ENCODE measurements at regions not wholly inside any gene's neighbourhood (a gene's known extent, or its start where the extent isn't known, plus 50 kb on each side); places are given as distances from the start of the nearest gene placed in this dataset.

DNA sequence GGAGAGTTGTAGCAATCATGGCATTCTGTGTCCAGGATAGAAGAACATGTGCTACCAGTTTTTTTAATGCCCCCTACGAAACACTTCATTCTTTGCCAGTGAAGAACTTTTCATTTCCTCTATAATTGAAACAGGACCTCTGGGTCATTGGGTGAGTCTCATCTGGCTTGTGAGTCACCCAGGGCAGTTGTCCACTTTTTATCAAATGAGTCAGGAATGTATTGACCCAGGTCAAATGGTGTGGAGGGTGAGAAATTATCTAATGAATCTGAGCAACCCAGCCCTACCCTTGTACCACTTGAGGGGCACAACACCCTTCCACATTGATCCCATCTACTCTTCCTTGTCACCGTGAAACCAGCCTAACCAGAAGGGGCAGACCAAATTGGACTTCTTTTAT is 417.3 kb upstream of the PROX1 start:
- Mint-ChIP-seq H3K4me3 (ENCODE audit: unreplicated experiment) (no peak overlapping the region), H3K27ac (ENCODE audit: unreplicated experiment) (no peak overlapping the region), H3K36me3 (ENCODE audit: low read depth, unreplicated experiment) (no peaks in the 10 kb centered on the region), H3K27me3 (ENCODE audit: unreplicated experiment) (peaks cover 3% of the 10 kb centered on the region), H3K9me3 (ENCODE audit: unreplicated experiment) (no peaks in the 10 kb centered on the region), H3K4me1 (ENCODE audit: unreplicated experiment) (peaks cover 17% of the 10 kb centered on the region)
- no peak for DNase-seq (ENCODE audit: low spot score)
- TF ChIP-seq, protein P1, sequence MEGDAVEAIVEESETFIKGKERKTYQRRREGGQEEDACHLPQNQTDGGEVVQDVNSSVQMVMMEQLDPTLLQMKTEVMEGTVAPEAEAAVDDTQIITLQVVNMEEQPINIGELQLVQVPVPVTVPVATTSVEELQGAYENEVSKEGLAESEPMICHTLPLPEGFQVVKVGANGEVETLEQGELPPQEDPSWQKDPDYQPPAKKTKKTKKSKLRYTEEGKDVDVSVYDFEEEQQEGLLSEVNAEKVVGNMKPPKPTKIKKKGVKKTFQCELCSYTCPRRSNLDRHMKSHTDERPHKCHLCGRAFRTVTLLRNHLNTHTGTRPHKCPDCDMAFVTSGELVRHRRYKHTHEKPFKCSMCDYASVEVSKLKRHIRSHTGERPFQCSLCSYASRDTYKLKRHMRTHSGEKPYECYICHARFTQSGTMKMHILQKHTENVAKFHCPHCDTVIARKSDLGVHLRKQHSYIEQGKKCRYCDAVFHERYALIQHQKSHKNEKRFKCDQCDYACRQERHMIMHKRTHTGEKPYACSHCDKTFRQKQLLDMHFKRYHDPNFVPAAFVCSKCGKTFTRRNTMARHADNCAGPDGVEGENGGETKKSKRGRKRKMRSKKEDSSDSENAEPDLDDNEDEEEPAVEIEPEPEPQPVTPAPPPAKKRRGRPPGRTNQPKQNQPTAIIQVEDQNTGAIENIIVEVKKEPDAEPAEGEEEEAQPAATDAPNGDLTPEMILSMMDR (IDR thresholded peaks at IDR 0.05; ENCODE audit: unreplicated experiment): no peak

DNA sequence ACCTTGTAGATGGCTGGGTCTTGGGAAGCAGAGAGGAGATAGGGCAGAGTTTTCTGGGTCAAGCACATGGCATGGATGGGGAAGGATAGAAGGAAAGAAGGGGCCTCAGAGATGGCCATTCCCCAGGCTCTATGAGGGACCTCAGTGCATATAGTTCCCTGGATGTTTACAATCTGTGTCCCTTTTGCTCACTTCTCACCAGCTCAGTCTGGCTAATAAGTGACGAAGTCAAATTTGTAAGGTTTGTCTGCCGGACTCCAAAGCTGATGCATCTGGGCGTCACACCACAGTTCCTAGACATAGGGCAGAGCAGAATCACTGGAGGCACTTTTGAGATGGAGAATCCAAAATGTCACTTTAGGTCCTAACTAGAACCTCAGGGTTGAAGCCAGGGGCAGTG is 416.4 kb upstream of the PROX1 start:
- TF ChIP-seq, protein P1 (IDR thresholded peaks at IDR 0.05; ENCODE audit: unreplicated experiment): no peak
- Mint-ChIP-seq H3K27ac (ENCODE audit: unreplicated experiment) (no peak overlapping the region), H3K9me3 (ENCODE audit: unreplicated experiment) (no peaks in the 10 kb centered on the region), H3K4me1 (ENCODE audit: unreplicated experiment) (peaks cover 17% of the 10 kb centered on the region), H3K27me3 (ENCODE audit: unreplicated experiment) (peaks cover 3% of the 10 kb centered on the region), H3K36me3 (ENCODE audit: low read depth, unreplicated experiment) (no peaks in the 10 kb centered on the region), H3K4me3 (ENCODE audit: unreplicated experiment) (no peak overlapping the region)
- no peak for DNase-seq (ENCODE audit: low spot score)

DNA sequence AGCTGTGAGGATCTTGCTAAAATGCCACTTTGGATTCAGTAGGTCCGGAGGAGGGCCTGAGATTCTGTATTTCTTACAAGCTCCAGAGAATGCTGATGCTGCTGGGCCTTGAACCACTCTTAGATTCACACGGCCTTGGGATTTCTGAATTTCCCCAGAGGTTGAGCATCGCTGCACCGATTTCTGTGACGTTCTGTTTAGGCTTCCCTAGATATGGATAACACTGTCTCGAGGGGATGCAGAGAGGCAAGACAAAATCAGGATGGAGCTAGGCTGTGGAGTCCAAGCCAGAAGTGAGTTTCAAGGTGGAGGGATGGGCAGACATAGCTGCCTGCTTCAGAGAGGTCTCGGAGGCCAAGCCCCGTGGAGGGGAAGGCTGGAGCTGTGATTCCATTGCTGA is 415.9 kb upstream of the PROX1 start:
- TF ChIP-seq, protein P1 (IDR thresholded peaks at IDR 0.05; ENCODE audit: unreplicated experiment): no peak
- peaks cover 3% of the 10 kb centered on the region for H3K27me3 Mint-ChIP-seq (ENCODE audit: unreplicated experiment)
- H3K4me1 Mint-ChIP-seq (ENCODE audit: unreplicated experiment): peaks cover 17% of the 10 kb centered on the region
- no peak overlapping the region for H3K27ac Mint-ChIP-seq (ENCODE audit: unreplicated experiment)
- no peak overlapping the region for H3K4me3 Mint-ChIP-seq (ENCODE audit: unreplicated experiment)
- no peak for DNase-seq (ENCODE audit: low spot score)
- H3K36me3 Mint-ChIP-seq (ENCODE audit: low read depth, unreplicated experiment): no peaks in the 10 kb centered on the region
- H3K9me3 Mint-ChIP-seq (ENCODE audit: unreplicated experiment): no peaks in the 10 kb centered on the region

DNA sequence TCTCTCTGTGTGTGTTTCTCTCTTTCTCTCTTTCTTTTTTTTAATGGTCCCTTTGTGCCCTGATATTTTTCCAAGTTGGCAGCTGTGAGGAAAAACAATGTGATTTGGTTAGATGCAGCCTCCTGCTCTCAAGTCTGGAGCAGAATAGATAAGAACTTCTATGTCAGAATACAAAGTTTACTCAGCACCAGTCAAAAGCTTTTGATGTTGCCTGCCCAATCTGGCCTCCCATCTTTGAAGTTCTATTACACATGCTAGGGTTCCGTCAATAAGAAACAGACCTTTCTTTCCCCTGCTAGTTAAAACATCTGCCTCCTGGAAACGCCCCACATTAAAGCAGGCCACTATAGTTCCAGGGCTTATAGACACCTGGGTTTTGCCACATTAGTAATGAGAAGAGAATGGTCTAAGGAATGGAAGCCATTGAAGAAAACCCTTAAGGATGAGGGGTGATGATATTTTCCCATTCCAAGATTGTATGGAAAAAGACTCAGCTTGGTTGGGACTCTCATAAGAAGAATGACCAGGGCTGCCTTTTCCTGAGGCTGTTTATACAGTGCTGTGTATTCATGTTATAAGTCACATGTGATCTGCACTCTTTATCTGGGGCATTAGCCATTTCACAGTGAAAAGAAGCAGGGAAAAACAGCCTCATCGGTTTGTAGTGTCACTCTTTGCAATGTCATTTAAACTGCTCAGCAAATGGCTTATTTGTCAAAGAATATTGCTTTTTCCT is 414.7 kb upstream of the PROX1 start:
- Mint-ChIP-seq H3K27ac (ENCODE audit: unreplicated experiment) (peak overlapping the region; percentile 76), H3K4me3 (ENCODE audit: unreplicated experiment) (no peak overlapping the region), H3K27me3 (ENCODE audit: unreplicated experiment) (peaks cover 4% of the 10 kb centered on the region), H3K9me3 (ENCODE audit: unreplicated experiment) (no peaks in the 10 kb centered on the region), H3K36me3 (ENCODE audit: low read depth, unreplicated experiment) (no peaks in the 10 kb centered on the region), H3K4me1 (ENCODE audit: unreplicated experiment) (peaks cover 17% of the 10 kb centered on the region)
- no peak for DNase-seq (ENCODE audit: low spot score)
- TF ChIP-seq, protein P1 (IDR thresholded peaks at IDR 0.05; ENCODE audit: unreplicated experiment): no peak

DNA sequence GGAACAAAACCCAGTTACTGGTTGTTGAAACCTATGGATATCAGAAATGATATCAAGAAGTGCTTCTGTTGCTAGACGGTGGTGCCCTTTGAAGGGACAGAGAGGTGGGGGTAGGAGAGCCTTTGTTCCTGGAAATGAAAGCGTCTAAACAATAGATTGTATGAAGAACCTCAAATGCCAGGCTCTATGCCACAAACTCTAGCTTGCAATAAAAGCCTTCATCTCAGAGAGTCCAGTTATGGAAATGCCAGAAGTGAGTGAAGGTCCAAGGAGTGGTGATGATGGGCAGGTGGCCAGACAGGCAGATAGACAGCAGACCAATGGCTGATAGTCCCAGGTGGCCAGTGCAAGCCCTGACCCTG is 414.1 kb upstream of the PROX1 start:
- TF ChIP-seq, protein P1 (IDR thresholded peaks at IDR 0.05; ENCODE audit: unreplicated experiment): no peak
- no peak overlapping the region for H3K27ac Mint-ChIP-seq (ENCODE audit: unreplicated experiment)
- H3K27me3 Mint-ChIP-seq (ENCODE audit: unreplicated experiment): peaks cover 4% of the 10 kb centered on the region
- H3K4me3 Mint-ChIP-seq (ENCODE audit: unreplicated experiment): no peak overlapping the region
- DNase-seq (ENCODE audit: low spot score): no peak
- H3K9me3 Mint-ChIP-seq (ENCODE audit: unreplicated experiment): no peaks in the 10 kb centered on the region
- H3K36me3 Mint-ChIP-seq (ENCODE audit: low read depth, unreplicated experiment): no peaks in the 10 kb centered on the region
- peaks cover 17% of the 10 kb centered on the region for H3K4me1 Mint-ChIP-seq (ENCODE audit: unreplicated experiment)

All from endothelial cell (in vitro differentiated cells).